GM19238 (cell line): ENCODE measurements at regions not wholly inside any gene's neighbourhood (a gene's known extent, or its start where the extent isn't known, plus 50 kb on each side); places are given as distances from the start of the nearest gene placed in this dataset.

Experiments used
- DNase-seq: peaks from one replicate; pipeline ENCODE4 v3.0.0; 2011; ENCODE audit warnings: low spot score; ENCODE audit not compliant: insufficient read length

- no peak for DNase-seq
Measured at GRCh38 chr7:46996972-46997371, 584.9 kb downstream of the TNS3 start.

GRCh38 chr7:46993396-46993795 lies 588.5 kb downstream of the TNS3 start:
- DNase-seq, result no peak

GRCh38 chr7:46990761-46991160 lies 591.1 kb downstream of the TNS3 start:
- DNase-seq, result no peak

GRCh38 chr7:46989247-46989646 lies 592.7 kb downstream of the TNS3 start:
- DNase-seq, result no peak

- DNase-seq, result no peak
Measured at GRCh38 chr7:46982928-46983327, 599.0 kb downstream of the TNS3 start.

GRCh38 chr7:46979439-46979838 lies 602.5 kb downstream of the TNS3 start:
- no peak for DNase-seq

- DNase-seq, result no peak
Measured at GRCh38 chr7:46975493-46975892, 606.4 kb downstream of the TNS3 start.

GRCh38 chr7:46972205-46972604 lies 609.7 kb downstream of the TNS3 start:
- no peak for DNase-seq

- no peak for DNase-seq
Measured at GRCh38 chr7:46970476-46970875, 611.4 kb downstream of the TNS3 start.

- DNase-seq, result no peak
Measured at GRCh38 chr7:46970131-46970430, 611.8 kb downstream of the TNS3 start.

GRCh38 chr7:46969303-46970130 lies 612.4 kb downstream of the TNS3 start:
- DNase-seq, result no peak

GRCh38 chr7:46968003-46968402 lies 613.9 kb downstream of the TNS3 start:
- DNase-seq, result no peak

- no peak for DNase-seq
Measured at GRCh38 chr7:46963719-46964118, 618.2 kb downstream of the TNS3 start.

GRCh38 chr7:46960970-46961369 lies 620.9 kb downstream of the TNS3 start:
- no peak for DNase-seq

- DNase-seq, result no peak
Measured at GRCh38 chr7:46957195-46957594, 624.7 kb downstream of the TNS3 start.

GRCh38 chr7:46955531-46955930 lies 626.4 kb downstream of the TNS3 start:
- no peak for DNase-seq

GRCh38 chr7:46954181-46954580 lies 627.7 kb downstream of the TNS3 start:
- no peak for DNase-seq

- DNase-seq, result no peak
Measured at GRCh38 chr7:46953008-46953407, 628.9 kb downstream of the TNS3 start.

GRCh38 chr7:46949270-46949931 lies 632.5 kb downstream of the TNS3 start:
- DNase-seq, result no peak

GRCh38 chr7:46948716-46949115 lies 633.2 kb downstream of the TNS3 start:
- DNase-seq, result no peak

- DNase-seq, result no peak
Measured at GRCh38 chr7:46945328-46945727, 636.6 kb downstream of the TNS3 start.

GRCh38 chr7:46943996-46944395 lies 637.9 kb downstream of the TNS3 start:
- DNase-seq, result no peak

- DNase-seq, result no peak
Measured at GRCh38 chr7:46942574-46942973, 639.3 kb downstream of the TNS3 start.
